ENCODE measurements at regions not wholly inside any gene's neighbourhood (a gene's known extent, or its start where the extent isn't known, plus 50 kb on each side); places are given as distances from the start of the nearest gene placed in this dataset.

DNA sequence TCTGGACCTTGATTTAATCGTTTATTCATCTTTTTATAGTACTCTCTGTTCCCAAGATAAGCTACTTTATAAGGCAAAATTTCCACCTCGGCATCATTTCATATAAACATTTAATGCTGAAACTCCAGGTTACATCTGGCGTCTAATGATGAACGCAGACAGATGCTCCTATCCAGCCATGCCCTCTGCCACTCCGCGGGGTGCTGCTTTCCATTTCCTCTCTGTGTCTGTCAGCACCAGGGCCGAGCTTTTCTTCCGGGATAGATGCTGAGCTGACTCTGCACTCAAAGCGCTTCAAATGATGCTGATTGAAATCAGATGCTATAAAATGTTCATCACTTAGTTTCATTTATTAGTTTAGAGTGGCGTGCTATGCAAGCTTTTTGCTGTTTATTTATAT is 80.5 kb upstream of the HELT start:
- no peak for DNase-seq
- Histone ChIP-seq H3K4me1 (ENCODE audit: insufficient read depth) (no peaks in the 10 kb centered on the region), H3K27ac (no peak overlapping the region), H3K4me3 (no peak overlapping the region), H3K36me3 (no peaks in the 10 kb centered on the region), H3K9me3 (no peaks in the 10 kb centered on the region), H3K27me3 (no peaks in the 10 kb centered on the region)
- intact Hi-C loops (cut with DNase I): no loop called here
- 17 to 35% (median 29%) methylated on average over 10 of the region's 10 CpGs for WGBS, 3 donors
- TF ChIP-seq EP300 (IDR thresholded peaks at IDR 0.05): no peak
- TF ChIP-seq POLR2A (IDR thresholded peaks at IDR 0.05): no peak
- TF ChIP-seq, protein P1, sequence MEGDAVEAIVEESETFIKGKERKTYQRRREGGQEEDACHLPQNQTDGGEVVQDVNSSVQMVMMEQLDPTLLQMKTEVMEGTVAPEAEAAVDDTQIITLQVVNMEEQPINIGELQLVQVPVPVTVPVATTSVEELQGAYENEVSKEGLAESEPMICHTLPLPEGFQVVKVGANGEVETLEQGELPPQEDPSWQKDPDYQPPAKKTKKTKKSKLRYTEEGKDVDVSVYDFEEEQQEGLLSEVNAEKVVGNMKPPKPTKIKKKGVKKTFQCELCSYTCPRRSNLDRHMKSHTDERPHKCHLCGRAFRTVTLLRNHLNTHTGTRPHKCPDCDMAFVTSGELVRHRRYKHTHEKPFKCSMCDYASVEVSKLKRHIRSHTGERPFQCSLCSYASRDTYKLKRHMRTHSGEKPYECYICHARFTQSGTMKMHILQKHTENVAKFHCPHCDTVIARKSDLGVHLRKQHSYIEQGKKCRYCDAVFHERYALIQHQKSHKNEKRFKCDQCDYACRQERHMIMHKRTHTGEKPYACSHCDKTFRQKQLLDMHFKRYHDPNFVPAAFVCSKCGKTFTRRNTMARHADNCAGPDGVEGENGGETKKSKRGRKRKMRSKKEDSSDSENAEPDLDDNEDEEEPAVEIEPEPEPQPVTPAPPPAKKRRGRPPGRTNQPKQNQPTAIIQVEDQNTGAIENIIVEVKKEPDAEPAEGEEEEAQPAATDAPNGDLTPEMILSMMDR (IDR thresholded peaks at IDR 0.05): no peak

- WGBS, 3 donors: 94 to 97% (median 96%) methylated on average over 7 of the region's 7 CpGs
- Histone ChIP-seq H3K4me3 (no peak overlapping the region), H3K4me1 (ENCODE audit: insufficient read depth) (no peaks in the 10 kb centered on the region), H3K27ac (no peak overlapping the region), H3K36me3 (no peaks in the 10 kb centered on the region), H3K9me3 (no peaks in the 10 kb centered on the region), H3K27me3 (no peaks in the 10 kb centered on the region)
- no peak for TF ChIP-seq POLR2A (IDR thresholded peaks at IDR 0.05)
- TF ChIP-seq EP300 (IDR thresholded peaks at IDR 0.05): no peak
- TF ChIP-seq, protein P1 (IDR thresholded peaks at IDR 0.05): no peak
- no peak for DNase-seq
- intact Hi-C loops (cut with DNase I): no loop called here
Observed at GRCh38 chr4:184938871-184939270, 79.4 kb upstream of the HELT start.

DNA sequence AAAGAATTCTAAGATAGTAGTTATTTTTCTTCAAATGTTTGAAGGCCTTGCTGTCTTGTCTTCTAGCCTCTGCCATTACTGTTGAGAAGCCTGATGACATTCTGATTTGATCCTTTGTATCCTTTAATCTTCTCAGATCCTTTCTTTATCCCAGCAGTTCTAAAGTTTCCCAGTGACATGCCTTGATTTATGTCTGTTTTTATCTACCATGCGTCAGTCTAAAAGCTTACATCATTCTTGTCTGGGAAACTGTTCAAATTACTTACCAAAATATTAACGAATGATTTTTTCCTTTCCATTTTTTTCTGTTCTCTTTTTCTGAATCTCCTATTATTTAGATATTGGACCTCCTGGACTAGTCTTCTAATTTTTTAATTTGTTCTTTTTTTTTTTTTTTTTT is 78.3 kb upstream of the HELT start:
- intact Hi-C loops (cut with DNase I): no loop called here
- Histone ChIP-seq H3K36me3 (no peaks in the 10 kb centered on the region), H3K9me3 (no peaks in the 10 kb centered on the region), H3K27me3 (no peaks in the 10 kb centered on the region), H3K4me3 (no peak overlapping the region), H3K27ac (no peak overlapping the region), H3K4me1 (ENCODE audit: insufficient read depth) (no peaks in the 10 kb centered on the region)
- WGBS, 3 donors: 70 to 84% (median 76%) methylated on average over 2 of the region's 2 CpGs
- no peak for DNase-seq
- TF ChIP-seq, protein P1 (IDR thresholded peaks at IDR 0.05): no peak
- TF ChIP-seq POLR2A (IDR thresholded peaks at IDR 0.05) (no peak), EP300 (IDR thresholded peaks at IDR 0.05) (no peak)

GRCh38 chr4:184940500-184940899 is 77.8 kb upstream of the HELT start:
- DNase-seq: no peak
- no peak for TF ChIP-seq POLR2A (IDR thresholded peaks at IDR 0.05)
- TF ChIP-seq EP300 (IDR thresholded peaks at IDR 0.05): no peak
- TF ChIP-seq, protein P1 (IDR thresholded peaks at IDR 0.05): no peak
- no peak overlapping the region for H3K27ac ChIP-seq
- no peaks in the 10 kb centered on the region for H3K4me1 ChIP-seq (ENCODE audit: insufficient read depth)
- no peaks in the 10 kb centered on the region for H3K27me3 ChIP-seq
- intact Hi-C loops (cut with DNase I): no loop called here
- no peaks in the 10 kb centered on the region for H3K36me3 ChIP-seq
- H3K9me3 ChIP-seq: no peaks in the 10 kb centered on the region
- WGBS, 3 donors: 85 to 92% (median 90%) methylated on average over 8 of the region's 8 CpGs
- no peak overlapping the region for H3K4me3 ChIP-seq

All from ovary (tissue), 7 donors.